ENCODE measurements at regions not wholly inside any gene's neighbourhood (a gene's known extent, or its start where the extent isn't known, plus 50 kb on each side); places are given as distances from the start of the nearest gene placed in this dataset.

DNA sequence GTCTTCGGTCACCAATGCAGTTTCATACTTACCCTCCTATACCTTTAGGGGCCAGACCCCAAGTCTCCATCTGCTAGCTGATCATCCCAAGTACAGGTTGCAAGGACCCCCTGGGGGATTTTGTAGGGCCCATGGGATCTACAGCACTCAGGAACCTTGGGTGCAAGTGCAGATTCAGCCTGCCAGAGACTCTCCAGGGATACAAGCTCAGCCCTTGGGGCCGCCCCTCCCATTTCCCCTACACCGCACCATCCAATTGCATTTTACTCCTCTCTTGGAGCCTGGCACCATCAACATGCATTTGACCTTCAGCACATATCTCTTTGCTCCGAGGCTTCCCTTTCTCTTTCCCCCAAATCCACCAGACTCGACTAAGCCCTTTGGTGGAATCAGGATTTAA, 154.7 kb upstream of the ZNF536 start:
- no peak for DNase-seq (ENCODE audit: low read depth)

DNA sequence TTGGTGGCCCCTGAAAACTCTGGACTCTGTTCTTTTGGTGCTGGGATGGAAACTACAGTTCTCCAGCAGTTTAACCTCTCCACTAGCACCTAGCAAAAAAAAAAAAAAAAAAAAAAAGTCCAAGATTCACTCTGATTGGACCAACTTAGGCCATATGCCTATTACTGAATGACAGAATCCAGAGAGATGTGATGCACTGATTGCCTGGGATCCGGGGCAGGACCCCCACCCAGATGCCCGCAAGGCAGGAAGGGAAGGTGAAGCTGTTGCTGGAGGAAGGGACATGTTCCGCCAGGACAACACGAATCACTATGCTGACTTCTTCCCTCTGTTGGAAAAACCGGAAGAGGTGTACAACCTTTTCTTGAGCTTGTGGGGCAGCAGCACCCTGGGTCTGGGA, 152.5 kb upstream of the ZNF536 start:
- DNase-seq (ENCODE audit: low read depth): no peak

DNA sequence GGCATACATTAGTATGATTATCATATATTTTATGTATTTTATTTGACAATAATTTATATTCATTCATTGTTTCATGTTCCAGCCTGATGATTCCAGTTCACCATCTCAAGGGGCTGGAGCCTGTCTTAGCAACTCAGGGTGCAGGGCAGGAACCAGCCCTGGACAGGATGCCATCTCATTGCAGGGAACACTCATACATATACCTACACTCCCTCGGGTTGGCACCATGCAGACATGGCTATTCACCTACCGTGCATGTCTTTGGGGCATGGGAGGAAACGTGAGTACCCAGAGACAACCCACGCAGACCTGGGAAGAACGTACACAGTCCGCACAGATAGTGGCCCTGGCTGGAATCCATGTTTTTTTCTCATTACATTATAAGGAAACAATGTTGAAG, 151.0 kb upstream of the ZNF536 start:
- no peak for DNase-seq (ENCODE audit: low read depth)

DNA sequence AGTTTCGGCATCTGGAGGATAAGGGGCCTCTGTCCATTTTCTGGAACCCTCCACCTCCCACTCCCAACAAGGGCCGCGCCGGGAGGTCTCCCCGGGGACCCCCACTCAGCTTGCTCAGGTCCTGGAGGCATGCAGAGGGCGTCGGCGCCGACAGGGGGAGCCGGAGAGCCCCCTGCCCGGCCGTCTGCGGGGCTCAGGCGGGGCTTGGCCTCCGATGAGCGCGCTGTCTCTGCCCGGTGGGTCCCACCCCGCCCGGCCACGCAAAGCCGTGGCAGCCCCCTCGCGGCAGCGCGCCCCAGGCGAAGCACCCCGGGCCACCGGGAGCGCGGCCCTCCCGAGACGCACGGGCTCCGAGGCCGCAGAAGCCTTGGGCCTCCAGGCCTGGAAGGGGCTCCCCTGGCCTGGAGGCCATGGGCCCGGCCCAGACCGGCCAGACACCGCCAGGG, 149.7 kb upstream of the ZNF536 start:
- peak; percentile 52 for DNase-seq (ENCODE audit: low read depth)

DNA sequence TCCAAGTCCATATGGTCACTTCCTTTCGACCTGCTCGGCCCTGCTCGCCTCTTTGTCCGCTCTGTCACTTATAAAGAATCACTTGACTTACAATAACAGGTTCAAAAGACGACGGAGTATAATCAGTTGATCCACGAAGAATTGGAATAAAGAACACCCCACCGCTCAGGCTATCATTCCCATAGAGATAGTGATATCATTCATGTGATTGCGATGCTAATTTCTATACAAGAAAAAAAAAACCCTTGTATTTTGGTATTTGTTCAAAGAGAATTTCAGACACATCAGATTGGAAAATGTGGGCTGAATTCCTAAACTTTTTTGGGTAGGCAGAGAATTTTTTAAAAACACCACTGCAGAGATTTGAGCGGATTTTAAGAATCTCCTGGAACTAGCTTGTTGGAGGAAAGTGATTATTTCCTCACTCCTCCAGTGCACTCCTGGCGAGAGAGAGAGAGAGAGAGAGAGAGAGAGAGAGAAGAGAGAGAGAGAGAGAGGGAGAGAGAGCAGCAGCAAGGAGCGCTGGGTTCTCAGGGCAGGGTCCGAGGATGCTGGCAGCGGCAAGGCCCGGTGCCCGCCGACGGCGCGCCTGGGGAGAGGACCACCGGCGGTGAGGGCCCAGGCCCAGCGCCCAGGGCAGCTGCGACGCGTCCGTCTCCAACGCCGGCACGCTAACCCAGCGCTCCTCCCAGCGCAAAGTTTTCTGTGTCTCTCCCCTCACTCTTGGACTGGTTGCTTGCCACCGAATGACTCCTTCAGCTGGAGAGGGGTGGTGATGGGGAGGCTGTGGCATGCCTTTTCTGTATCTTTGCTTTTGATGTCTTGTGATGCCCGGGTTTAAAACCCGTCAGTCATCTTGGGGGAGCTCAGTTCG, 149.0 kb upstream of the ZNF536 start:
- no peak for DNase-seq (ENCODE audit: low read depth)

DNA sequence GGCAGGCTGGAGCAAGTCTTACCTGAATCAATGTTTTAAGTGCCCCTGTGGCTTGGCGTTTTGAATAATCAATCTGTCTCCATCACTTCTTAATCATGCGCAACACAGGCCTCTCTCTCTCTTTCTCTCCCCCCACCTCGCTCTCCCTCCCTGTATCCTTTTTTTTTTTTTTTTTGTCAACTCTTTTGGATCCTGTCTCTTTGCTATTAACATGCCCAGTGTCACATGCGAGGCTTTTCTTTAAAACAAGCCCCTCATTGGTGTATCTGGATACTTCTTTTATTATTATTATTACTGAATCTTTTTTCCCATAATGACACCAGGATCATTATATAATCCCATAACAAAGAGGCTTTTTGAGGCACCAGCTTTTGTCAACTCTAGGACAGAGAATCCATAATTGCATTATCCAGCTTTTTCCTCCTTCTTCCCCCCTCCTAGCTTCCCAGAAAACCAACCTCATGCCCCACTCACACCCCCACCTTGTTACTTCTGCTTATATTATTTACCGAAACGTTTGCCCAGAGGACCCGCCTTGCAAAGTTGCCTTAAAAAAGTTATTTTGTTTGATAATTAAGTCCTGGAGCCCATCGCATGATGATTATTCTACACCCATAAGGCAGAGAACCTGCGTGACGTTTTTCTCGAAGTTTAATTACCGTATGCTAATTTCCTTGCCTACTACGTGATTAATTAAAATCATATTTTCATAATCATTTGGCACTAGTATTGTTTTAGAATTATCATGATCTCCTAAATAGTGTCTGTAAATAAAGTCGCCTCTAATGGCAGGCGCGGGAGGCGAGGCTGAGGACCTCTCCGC, 148.1 kb upstream of the ZNF536 start:
- DNase-seq (ENCODE audit: low read depth): no peak

DNA sequence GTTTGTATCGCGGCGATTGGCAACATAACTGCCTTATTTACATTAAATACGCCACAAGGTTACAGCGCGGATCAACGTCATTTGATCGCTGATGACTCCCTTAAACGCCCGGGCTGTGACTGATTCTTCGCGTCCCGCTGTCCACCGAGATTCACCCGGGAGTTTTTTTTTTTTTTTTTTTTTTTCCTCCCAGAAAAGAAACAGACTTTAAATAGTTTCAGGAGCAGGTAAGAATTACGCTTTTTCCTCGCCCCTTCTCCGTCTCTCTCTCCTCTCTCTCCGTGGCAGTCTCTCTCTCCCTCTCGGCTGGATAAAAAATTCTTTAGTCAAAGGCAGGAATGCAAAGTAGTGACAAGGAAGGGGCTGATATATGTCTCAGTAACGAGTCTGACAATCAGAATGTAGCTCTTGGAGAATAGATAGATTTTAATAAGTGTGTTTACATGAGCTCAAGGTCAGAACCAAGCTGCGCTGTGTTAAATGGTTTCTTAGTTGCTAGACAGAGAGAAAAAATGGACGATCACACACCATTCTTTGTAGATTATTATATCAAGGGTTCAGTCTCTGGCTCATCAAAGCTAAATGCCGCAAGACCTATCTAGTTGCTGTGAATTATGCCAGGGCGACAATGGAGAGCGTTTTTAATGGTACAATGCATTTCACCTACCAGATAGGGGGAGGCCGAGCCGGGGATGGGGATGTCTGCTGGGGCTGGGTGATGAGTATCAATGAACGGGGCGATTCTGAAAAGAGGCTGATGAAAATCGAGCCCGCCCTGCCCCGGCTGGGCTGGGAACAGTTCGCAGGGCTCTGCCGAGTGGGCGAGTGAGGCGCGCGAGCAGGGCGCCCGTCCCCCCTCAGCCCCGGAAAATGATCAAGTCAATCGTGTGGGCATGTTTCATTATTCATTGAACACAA, 147.2 kb upstream of the ZNF536 start:
- peak; percentile 59 for DNase-seq (ENCODE audit: low read depth)

DNA sequence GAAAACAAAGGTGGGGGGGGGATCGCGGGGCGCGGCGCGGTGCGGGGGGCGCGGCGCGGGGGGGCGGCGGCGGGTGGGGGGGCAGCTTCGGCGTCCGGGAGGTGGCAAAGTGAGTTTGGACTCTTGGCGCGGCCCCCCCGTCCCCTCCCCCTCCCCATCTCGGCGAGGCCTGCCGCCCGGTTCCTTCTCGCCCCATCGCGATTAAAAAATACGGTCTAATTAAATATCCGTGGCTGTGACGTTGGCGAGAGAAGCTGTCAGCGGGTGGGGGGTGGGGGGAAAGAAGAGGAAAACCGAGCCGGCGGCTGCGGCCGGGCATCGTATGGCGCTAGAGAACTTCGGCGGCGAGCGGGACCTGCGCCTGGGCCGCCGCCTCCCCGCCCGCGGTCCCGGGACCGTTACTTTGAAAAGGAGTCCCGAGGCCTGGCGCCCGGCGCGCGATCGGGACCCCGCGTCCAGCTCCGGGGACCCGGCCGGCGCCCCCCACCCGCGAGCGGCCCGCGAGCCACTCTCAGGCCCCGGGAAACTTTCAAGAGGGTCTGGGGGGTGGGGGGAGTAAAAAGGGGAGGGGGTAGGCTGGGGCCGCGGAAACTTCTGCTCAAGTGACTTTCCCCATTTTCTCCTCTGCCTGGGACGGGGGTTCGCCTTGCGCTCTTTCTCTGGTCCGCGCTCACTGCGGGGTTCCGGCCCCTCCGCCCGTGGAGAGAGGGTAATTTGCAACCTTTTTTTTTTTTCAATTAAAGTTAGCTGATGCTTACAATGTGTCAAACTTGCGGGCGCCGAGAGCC, 146.3 kb upstream of the ZNF536 start:
- DNase-seq (ENCODE audit: low read depth): peak; percentile 62

DNA sequence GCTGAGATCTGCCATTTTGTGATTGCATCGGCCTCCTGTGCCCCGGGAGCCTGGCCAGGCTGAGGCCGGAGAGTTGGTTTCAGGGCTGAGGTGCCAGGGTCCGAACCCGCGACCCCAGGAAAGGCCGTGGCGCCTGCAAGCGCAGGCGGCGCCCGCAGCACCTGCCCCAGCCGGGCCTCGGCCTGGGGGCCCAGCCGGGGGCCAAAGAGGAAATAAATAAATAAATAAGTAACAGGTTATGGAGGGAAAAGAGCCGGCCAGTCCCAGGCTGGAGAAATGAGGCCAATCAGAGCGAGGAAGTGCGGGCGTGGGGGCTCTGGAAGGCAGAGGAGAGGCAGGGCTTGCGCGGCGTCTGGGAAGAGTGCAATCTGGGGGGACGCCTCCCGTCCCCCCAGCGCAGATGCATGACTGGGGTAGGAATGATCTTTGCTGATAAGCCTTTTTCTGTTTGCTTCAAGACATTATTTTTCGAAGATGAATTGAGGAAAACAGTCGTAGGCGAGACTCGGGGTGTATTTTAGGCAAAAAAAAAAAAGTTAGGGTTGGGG, 145.6 kb upstream of the ZNF536 start:
- peak; percentile 84 for DNase-seq (ENCODE audit: low read depth)

DNA sequence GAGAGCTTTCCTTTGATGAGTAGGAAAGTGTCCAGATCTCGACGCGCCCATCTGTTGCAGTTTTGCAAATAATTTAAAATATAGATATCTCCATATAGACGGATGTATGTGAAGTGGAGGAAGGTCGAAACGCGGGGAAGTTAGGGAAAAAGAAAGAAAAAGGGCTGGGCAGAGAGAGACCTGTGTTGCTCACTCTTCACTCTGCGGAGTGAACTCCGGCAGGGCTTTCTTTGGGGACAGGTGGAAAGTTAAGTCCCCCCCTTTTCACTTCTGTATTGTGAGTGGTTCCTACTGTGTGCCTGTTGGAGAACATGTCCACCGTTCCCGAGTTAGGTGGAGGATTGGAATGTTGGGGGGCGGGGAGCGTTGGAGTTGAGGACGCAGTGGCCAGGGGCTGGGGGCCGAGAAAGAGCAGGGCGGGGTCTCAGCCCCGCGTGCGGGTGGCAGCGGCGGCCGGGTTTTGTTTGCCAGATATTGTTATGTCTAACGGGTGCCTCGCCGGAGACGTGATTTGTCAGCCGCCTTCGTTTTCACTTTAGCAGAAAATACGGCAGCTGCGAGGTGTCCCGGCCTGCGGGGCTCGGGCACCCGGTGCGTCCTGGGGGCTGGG, 145.1 kb upstream of the ZNF536 start:
- DNase-seq (ENCODE audit: low read depth): peak; percentile 63

DNA sequence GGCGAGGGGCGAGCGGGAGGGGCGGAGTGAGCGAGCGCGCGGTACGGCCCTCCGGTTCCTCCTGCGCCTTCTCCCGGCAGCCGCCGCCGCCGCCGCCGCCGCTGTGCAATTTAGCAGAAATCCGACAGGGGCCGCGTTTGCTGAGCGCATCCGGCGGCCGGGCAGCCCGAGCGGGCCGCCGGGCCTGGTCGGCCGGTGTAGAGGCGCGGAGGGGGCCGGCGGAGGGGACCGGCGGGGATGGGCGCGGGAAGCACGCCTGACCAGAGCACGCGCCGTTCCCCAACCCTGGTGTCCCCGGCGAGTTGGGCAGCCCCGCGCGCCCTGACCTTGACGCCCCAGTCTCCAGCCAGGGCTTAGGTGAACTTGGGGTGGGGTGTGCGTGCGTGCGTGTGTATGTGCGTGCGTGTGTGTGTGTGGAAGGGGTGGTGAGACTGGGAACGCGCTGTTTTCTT, 144.5 kb upstream of the ZNF536 start:
- DNase-seq (ENCODE audit: low read depth): peak; percentile 90

DNA sequence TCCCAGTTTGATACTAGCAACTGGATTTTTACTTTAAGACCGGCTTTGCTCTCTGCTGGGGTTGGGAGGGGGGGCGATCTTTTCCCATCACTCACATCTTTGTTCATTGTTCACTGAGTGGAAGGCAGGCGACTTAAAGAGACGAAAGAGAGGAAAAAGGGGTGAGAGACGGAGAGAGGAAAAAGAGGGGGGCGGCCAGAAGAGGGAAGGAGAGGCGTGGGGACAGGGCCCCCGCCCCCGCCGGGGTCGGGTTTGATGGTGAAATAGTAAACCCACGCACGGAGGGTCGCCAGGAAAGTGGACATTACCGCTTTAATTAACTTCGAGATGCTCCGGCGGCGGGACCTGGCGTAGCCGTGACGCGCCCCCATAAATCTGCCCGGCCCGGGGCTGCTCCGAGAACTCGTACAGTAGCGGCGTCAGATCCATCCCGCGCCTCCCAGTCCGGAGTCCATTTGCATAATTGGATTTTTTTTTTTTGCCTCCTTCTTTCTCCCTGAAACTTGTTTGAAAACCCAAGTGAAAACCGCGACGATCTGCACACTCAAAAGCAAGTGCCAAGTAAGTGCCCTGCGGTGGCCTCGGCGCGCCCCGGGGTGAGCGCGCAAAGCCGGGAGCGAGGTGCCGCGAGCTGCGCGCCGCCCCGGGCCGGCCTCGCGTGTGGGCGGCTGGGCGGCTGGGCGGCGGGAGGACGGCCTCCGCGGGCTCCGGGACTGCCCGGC, 143.9 kb upstream of the ZNF536 start:
- DNase-seq (ENCODE audit: low read depth): peak; percentile 74

DNA sequence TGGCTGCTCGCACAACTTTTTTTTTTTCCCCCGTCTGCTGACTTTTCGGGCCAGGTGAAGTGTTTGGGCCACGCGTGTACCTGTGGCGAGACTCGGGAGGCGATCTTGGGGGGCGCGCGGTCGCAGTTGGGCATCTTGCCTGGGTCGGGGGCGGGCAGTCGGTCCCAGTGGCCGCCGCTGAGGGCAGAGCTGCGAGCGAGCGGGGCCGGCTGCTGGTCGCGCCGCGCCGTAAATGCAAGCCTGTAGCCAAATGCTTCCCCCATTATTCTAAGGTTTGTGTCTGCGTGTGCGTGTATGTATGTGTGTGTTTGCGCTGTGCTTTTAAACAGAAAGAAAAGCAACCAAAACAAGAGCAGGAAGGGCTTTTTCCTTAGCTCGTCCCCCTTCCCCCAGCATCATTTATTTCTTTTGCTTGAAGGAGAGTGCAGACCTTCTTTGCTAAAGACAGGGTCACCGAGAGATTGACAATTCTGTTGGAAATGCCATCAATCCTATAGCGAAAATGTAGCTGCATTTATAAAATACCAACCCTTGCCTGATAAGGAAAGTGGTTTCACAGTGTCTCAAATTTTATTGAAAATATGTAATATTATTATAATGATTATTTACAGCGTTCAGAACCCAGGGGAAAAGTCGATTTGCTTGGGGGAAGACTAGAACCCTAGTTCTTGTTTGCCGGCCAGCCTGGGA, 143.2 kb upstream of the ZNF536 start:
- DNase-seq (ENCODE audit: low read depth): peak; percentile 67

DNA sequence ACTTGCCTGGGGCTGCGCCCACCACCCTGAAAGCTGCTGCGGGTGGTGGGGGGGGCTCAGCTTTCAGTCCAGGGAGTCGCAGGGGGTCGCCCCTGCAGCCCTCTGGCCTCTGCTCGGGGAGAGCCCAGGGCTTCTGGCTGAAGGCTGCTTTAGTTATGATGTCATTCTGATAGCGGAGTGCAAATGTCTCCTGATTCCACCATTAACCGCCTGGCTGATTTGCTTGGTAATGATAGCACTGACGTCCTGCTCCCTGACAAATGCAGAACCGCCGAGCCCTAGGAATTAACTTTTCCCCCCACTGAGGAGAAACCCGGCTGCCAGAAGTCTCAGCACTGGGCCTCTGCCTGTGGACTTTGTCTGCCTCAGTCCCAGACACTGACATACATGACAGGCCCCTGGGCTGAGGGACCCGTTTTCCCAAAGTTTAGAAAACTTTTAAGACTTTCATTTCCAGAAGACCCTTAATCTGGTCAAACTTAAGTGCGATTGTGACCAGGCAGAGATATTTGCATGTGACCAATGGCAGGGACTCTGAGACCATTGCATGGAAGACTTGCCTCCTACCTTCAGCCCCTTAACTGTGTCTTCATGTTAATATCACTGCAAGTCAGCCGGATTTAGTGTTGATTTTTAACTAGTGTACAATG, 142.5 kb upstream of the ZNF536 start:
- peak; percentile 74 for DNase-seq (ENCODE audit: low read depth)

DNA sequence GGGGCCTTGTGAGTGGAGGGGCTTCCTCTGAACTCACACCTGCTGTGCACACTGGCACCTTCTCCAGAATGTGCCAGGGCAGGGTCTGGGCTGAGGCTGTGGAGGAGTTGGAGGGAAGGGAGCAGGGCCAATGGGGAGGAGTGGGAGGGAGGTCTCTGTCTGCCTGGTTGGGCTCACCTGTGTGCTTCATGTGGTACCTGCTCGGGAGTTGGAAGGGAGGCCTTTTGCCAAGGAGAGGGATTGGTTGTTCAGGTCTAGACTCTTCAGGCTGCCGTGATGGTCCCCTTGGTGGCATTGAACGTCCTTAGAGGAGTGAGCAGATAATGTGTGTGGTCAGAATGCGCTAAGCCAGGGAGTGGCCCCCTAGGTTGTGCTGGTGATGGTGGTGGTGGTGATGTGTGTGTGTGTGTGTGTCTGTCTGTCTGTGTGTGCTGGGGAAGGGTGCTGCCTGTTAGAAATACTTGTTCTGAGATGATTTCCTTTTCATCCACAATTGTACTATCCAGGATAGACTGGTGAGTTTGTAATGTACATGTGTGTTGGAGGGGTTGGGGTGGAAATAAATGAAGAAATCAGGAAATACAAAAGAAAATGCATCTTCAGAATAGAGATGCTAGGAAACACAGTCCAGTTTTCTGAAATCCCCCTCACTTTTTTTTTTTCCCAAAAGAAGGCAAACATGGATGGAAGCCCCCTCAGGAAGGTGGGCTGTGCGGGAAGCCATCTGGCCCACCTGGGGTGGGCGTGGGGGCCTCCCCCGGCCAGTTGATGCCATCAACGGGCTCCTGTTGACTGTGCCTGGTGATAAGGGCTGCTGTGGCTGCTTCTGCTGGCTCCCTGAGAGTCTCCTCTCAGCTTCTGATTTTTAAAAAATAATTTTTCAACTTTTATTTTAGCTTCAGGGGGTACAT, 140.5 kb upstream of the ZNF536 start:
- no peak for DNase-seq (ENCODE audit: low read depth)

DNA sequence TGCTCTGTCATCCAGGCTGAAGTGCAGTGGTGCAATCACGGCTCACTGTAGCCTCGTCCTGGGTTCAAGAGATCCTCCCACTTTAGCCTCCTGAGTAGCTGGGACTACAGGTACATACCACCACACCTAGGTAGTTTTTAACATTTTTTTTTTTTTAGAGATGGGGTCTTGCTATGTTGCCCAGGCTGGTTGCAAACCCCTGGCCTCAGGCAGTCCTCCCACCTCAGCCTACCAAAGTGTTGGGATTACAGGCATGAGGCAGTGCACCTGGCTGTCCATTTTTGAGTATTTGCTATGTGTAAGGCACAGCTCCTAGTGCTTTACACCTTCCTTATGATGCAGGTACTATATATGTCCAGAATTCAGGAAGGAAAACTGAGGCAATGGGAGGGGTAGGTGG, 138.8 kb upstream of the ZNF536 start:
- no peak for DNase-seq (ENCODE audit: low read depth)

DNA sequence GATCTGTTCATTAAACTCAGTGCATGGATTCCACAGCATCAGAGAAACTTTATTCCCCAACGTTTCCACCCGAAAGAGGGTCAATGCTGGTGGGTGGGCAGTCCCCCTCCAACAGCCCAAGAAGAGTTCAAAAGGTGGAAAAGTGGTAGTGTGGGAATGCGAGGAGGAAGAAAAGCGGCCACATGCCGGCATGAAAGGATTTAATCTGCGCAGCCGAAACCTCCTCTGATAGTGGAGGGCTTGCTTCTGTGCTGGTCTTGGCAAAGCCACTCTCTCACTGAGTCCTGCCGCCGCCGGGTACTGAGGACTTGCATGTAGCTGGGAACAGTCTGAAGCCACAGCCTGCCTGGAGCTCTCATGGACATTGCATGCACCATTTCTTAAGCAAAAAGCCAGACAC, 136.2 kb upstream of the ZNF536 start:
- DNase-seq (ENCODE audit: low read depth): peak; percentile 75
